Neural cell (in vitro differentiated cells): ENCODE measurements at regions not wholly inside any gene's neighbourhood (a gene's known extent, or its start where the extent isn't known, plus 50 kb on each side); places are given as distances from the start of the nearest gene placed in this dataset.

Source experiments
- CTCF ChIP-seq: fragments of 450-650 bp; IDR thresholded peaks from 2 replicates; pipeline ENCODE4 v1.5.1; 2014; ENCODE audit warnings: antibody characterized with exemption, mild to moderate bottlenecking, moderate library complexity; ENCODE audit not compliant: poor library complexity, severe bottlenecking
- EP300 ChIP-seq: fragments of 450-650 bp; conservative IDR thresholded peaks from 2 replicates; pipeline ENCODE4 v1.6.1; 2014; ENCODE audit warnings: antibody characterized with exemption, mild to moderate bottlenecking, moderate library complexity; ENCODE audit not compliant: poor library complexity, severe bottlenecking
- MXI1 ChIP-seq: fragments of 450-650 bp; conservative IDR thresholded peaks from 2 replicates; pipeline ENCODE4 v1.6.1; 2014; ENCODE audit warnings: antibody characterized with exemption, mild to moderate bottlenecking; ENCODE audit not compliant: poor library complexity, severe bottlenecking
- POLR2AphosphoS5 ChIP-seq: IDR thresholded peaks from 2 replicates; pipeline ENCODE4 v1.6.1; 2012
- TF ChIP-seq, protein P1 (sequence below): IDR thresholded peaks from 2 replicates; pipeline ENCODE4 v1.6.1; 2012; ENCODE audit warnings: borderline replicate concordance

DNA sequence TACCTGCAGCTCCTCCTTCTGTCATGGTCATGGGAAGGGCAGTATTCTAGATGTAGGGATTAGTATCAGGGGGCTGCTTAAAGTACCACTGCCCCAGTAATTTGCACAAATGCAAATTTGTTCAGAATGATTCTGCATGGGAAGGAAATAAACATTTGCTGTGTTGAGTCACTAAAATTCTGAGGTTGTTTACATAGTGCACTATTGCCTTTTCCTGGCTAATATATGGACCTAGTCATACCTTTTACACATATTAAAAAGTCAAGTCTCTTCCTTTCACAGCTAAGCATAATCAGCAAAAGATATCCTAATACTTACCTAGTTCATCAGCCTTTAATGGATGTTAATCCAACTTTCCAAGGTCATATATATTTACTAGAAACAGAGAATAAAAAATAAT lies 746.4 kb upstream of the NR2F2 start:
- TF ChIP-seq, protein P1, sequence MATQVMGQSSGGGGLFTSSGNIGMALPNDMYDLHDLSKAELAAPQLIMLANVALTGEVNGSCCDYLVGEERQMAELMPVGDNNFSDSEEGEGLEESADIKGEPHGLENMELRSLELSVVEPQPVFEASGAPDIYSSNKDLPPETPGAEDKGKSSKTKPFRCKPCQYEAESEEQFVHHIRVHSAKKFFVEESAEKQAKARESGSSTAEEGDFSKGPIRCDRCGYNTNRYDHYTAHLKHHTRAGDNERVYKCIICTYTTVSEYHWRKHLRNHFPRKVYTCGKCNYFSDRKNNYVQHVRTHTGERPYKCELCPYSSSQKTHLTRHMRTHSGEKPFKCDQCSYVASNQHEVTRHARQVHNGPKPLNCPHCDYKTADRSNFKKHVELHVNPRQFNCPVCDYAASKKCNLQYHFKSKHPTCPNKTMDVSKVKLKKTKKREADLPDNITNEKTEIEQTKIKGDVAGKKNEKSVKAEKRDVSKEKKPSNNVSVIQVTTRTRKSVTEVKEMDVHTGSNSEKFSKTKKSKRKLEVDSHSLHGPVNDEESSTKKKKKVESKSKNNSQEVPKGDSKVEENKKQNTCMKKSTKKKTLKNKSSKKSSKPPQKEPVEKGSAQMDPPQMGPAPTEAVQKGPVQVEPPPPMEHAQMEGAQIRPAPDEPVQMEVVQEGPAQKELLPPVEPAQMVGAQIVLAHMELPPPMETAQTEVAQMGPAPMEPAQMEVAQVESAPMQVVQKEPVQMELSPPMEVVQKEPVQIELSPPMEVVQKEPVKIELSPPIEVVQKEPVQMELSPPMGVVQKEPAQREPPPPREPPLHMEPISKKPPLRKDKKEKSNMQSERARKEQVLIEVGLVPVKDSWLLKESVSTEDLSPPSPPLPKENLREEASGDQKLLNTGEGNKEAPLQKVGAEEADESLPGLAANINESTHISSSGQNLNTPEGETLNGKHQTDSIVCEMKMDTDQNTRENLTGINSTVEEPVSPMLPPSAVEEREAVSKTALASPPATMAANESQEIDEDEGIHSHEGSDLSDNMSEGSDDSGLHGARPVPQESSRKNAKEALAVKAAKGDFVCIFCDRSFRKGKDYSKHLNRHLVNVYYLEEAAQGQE = no peak
- TF ChIP-seq POLR2AphosphoS5 (no peak), MXI1 (no peak), EP300 (no peak), CTCF (no peak)
